ENCODE measurements at regions not wholly inside any gene's neighbourhood (a gene's known extent, or its start where the extent isn't known, plus 50 kb on each side); places are given as distances from the start of the nearest gene placed in this dataset.

DNA sequence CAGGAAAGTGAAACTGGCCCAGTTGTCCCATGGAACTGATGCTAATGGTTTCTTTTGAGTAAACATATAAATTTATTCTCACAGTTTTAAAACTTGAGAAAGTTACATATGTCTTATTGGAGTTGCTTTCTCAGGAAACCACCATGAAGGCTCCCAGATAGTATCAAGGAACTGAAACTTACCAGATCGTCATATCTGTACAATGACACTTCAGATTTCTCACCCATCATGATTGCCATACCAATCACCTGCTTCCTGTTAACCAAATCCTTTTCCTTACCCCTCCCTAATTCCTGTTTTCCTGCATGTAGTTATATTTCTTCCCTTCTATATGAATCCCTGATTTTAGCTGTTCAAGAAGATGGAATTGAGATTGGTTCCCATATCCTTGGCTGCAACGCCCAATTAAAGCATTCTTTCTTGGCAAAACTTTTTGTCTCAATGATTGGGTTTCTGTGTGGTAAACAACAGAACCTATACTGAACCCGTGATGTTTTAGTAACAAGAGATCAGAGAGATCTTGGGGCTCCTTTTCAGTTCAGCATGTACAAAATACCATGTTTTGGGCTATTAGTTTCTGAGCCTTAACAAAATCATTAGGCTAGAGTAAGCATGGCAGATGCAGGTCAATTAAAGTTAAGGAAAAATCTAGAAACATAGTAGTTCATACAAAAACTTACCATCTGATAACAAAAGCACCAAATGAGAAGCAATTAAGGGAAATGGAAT, 781.3 kb upstream of the MIR17HG start:
- Histone ChIP-seq H3K4me1 (replicated peaks in 1 of 2; ENCODE audit: control insufficient read depth in 2 of 2, insufficient read depth in 2 of 2, low read length in 2 of 2) (no peaks in the 10 kb centered on the region; a peak in 1 of 5 replicates), H3K27me3 (ENCODE audit: control insufficient read depth in 2 of 2, insufficient read depth in 2 of 2, low read length in 2 of 2) (no peaks in the 10 kb centered on the region), H3K4me2 (ENCODE audit: insufficient read depth, low read length) (no peak overlapping the region), H3K9ac (ENCODE audit: insufficient read depth in 1 of 2, low read depth in 2 of 2, low read length in 2 of 2) (no peak overlapping the region), H3K27ac (ENCODE audit: extremely low read depth, low read depth, low read length) (no peak overlapping the region), H3K9me3 (replicated peaks; ENCODE audit: control insufficient read depth, insufficient read depth, low read depth, low read length) (peaks cover 4% of the 10 kb centered on the region; the same call in 1 of the 2 replicates), H3K9me1 (ENCODE audit: control insufficient read depth, insufficient read depth, low read length) (no peaks in the 10 kb centered on the region), H2AFZ (ENCODE audit: low read depth, low read length) (no peak overlapping the region), H4K20me1 (replicated peaks; ENCODE audit: control insufficient read depth, insufficient read depth, low read length) (no peaks in the 10 kb centered on the region), H3K4me3 (no peak overlapping the region), H3K79me2 (ENCODE audit: control insufficient read depth, insufficient read depth, low read length) (no peaks in the 10 kb centered on the region), H3K36me3 (ENCODE audit: control insufficient read depth, insufficient read depth, low read length) (no peaks in the 10 kb centered on the region)
- BruUV-seq (replicated peaks), result no TSS peak
- ATAC-seq (no peak), FAIRE-seq (no peak), DNase-seq (ENCODE audit: extremely low read depth in 1 of 4, low spot score in 3 of 4) (no peak)
- CTCF ChIA-PET (ENCODE audit: low intra/inter-chr PET ratio), result interaction anchor here (0.7 kb wide), 1 partner anchor 645 kb away, joined by 3 read pairs; no protein-coding TSS in a partner anchor
- intact Hi-C loops (cut with micrococcal nuclease) (no loop called here), in situ Hi-C loops (cut with MboI) (no loop called here)
- POLR2A ChIA-PET, result interaction anchor here (0.6 kb wide), 1 partner anchor 46 kb away, joined by 3 read pairs; no protein-coding TSS in a partner anchor
- TF ChIP-seq MYNN (IDR thresholded peaks at IDR 0.05) (no peak), MYNN (CRISPR knock-in tag; IDR thresholded peaks at IDR 0.05) (0 out of 2 replicates have a peak, but pooled peaks have one; percentile 16), ATF1 (CRISPR knock-in tag; IDR thresholded peaks at IDR 0.05) (no peak), ATF1 (tag; IDR thresholded peaks at IDR 0.05) (no peak), ARID2 (IDR thresholded peaks at IDR 0.05) (no peak), ZNF212 (CRISPR knock-in tag; IDR thresholded peaks at IDR 0.05) (0 out of 2 replicates have a peak, but pooled peaks have one; percentile 27), STAT5B (CRISPR knock-in tag; IDR thresholded peaks at IDR 0.05) (0 out of 2 replicates have a peak, but pooled peaks have one; percentile 20)
- TF ChIP-seq, protein P1, sequence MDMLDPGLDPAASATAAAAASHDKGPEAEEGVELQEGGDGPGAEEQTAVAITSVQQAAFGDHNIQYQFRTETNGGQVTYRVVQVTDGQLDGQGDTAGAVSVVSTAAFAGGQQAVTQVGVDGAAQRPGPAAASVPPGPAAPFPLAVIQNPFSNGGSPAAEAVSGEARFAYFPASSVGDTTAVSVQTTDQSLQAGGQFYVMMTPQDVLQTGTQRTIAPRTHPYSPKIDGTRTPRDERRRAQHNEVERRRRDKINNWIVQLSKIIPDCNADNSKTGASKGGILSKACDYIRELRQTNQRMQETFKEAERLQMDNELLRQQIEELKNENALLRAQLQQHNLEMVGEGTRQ (CRISPR knock-in tag; IDR thresholded peaks at IDR 0.05), result peak; percentile 29; the same call in 1 of the 2 replicates
- TF ChIP-seq, protein P2, sequence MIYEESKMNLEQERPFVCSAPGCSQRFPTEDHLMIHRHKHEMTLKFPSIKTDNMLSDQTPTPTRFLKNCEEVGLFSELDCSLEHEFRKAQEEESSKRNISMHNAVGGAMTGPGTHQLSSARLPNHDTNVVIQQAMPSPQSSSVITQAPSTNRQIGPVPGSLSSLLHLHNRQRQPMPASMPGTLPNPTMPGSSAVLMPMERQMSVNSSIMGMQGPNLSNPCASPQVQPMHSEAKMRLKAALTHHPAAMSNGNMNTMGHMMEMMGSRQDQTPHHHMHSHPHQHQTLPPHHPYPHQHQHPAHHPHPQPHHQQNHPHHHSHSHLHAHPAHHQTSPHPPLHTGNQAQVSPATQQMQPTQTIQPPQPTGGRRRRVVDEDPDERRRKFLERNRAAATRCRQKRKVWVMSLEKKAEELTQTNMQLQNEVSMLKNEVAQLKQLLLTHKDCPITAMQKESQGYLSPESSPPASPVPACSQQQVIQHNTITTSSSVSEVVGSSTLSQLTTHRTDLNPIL (CRISPR knock-in tag; IDR thresholded peaks at IDR 0.05), result 0 out of 2 replicates have a peak, but pooled peaks have one; percentile 64
- TF ChIP-seq, protein P3, sequence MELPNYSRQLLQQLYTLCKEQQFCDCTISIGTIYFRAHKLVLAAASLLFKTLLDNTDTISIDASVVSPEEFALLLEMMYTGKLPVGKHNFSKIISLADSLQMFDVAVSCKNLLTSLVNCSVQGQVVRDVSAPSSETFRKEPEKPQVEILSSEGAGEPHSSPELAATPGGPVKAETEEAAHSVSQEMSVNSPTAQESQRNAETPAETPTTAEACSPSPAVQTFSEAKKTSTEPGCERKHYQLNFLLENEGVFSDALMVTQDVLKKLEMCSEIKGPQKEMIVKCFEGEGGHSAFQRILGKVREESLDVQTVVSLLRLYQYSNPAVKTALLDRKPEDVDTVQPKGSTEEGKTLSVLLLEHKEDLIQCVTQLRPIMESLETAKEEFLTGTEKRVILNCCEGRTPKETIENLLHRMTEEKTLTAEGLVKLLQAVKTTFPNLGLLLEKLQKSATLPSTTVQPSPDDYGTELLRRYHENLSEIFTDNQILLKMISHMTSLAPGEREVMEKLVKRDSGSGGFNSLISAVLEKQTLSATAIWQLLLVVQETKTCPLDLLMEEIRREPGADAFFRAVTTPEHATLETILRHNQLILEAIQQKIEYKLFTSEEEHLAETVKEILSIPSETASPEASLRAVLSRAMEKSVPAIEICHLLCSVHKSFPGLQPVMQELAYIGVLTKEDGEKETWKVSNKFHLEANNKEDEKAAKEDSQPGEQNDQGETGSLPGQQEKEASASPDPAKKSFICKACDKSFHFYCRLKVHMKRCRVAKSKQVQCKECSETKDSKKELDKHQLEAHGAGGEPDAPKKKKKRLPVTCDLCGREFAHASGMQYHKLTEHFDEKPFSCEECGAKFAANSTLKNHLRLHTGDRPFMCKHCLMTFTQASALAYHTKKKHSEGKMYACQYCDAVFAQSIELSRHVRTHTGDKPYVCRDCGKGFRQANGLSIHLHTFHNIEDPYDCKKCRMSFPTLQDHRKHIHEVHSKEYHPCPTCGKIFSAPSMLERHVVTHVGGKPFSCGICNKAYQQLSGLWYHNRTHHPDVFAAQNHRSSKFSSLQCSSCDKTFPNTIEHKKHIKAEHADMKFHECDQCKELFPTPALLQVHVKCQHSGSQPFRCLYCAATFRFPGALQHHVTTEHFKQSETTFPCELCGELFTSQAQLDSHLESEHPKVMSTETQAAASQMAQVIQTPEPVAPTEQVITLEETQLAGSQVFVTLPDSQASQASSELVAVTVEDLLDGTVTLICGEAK (IDR thresholded peaks at IDR 0.05), result no peak
- TF ChIP-seq, protein P3 (CRISPR knock-in tag; IDR thresholded peaks at IDR 0.05), result peak; percentile 36; the same call in 1 of the 2 replicates
- WGBS (ENCODE audit: insufficient coverage, low coverage, missing lambda C conversion rate), result 0% methylated on average over 3 of the region's 3 CpGs

Data from K562 (cell line).